Parathyroid adenoma (tissue), 2 donors: ENCODE measurements at regions not wholly inside any gene's neighbourhood (a gene's known extent, or its start where the extent isn't known, plus 50 kb on each side); places are given as distances from the start of the nearest gene placed in this dataset.

Experiments used
- H2AFZ ChIP-seq: fragments of 300-600 bp; sonication (generic); one replicate; pipeline ENCODE4 v1.7.0; 2017; ENCODE audit warnings: antibody characterized with exemption, mild to moderate bottlenecking
- H3K27ac ChIP-seq: fragments of 300-600 bp; sonication (generic); one replicate; pipeline ENCODE4 v1.7.0; 2017
- H3K27me3 ChIP-seq: fragments of 300-600 bp; sonication (generic); one replicate; pipeline ENCODE4 v1.7.0; 2017; ENCODE audit warnings: low read length; ENCODE audit not compliant: control insufficient read depth, insufficient read depth
- H3K36me3 ChIP-seq: fragments of 300-600 bp; sonication (generic); one replicate; pipeline ENCODE4 v1.7.0; 2017; ENCODE audit warnings: low read length; ENCODE audit not compliant: control insufficient read depth, insufficient read depth
- H3K4me1 ChIP-seq: fragments of 300-600 bp; sonication (generic); one replicate; pipeline ENCODE4 v1.7.0; 2017; ENCODE audit warnings: control low read depth
- H3K4me2 ChIP-seq: fragments of 300-600 bp; sonication (generic); one replicate; pipeline ENCODE4 v1.7.0; 2017; ENCODE audit warnings: low read length
- H3K4me3 ChIP-seq: fragments of 300-600 bp; sonication (generic); one replicate; pipeline ENCODE4 v1.7.0; 2017; ENCODE audit warnings: low read depth, low read length
- H3K79me2 ChIP-seq: fragments of 300-600 bp; sonication (generic); one replicate; pipeline ENCODE4 v1.7.0; 2017; ENCODE audit warnings: control low read depth
- H3K9ac ChIP-seq: fragments of 300-600 bp; sonication (generic); one replicate; pipeline ENCODE4 v1.7.0; 2017; ENCODE audit warnings: mild to moderate bottlenecking
- H3K9me3 ChIP-seq: fragments of 300-600 bp; sonication (generic); one replicate; pipeline ENCODE4 v1.7.0; 2017; ENCODE audit warnings: low read length; ENCODE audit not compliant: control insufficient read depth
- CTCF ChIP-seq: fragments of 300-600 bp; sonication (generic); IDR thresholded peaks from one replicate; pipeline ENCODE4 v1.7.0; 2017; ENCODE audit warnings: antibody characterized with exemption, mild to moderate bottlenecking
- donor health status: primary hyperparathyroidism.

- Histone ChIP-seq H2AFZ (no peak overlapping the region), H3K27me3 (peaks cover under 1% of the 10 kb centered on the region), H3K9me3 (no peaks in the 10 kb centered on the region), H3K79me2 (no peaks in the 10 kb centered on the region), H3K4me3 (no peak overlapping the region), H3K4me2 (no peak overlapping the region), H3K9ac (no peak overlapping the region), H3K4me1 (no peaks in the 10 kb centered on the region), H3K27ac (no peak overlapping the region), H3K36me3 (no peaks in the 10 kb centered on the region)
- TF ChIP-seq CTCF, result no peak
Observed at GRCh38 chr1:18553388-18553787, 72.7 kb downstream of the KLHDC7A start.

- no peak overlapping the region for H3K27ac ChIP-seq
- no peaks in the 10 kb centered on the region for H3K9me3 ChIP-seq
- no peaks in the 10 kb centered on the region for H3K4me1 ChIP-seq
- H3K79me2 ChIP-seq, result no peaks in the 10 kb centered on the region
- no peak overlapping the region for H3K9ac ChIP-seq
- no peak overlapping the region for H2AFZ ChIP-seq
- H3K27me3 ChIP-seq, result peaks cover 3% of the 10 kb centered on the region
- no peak overlapping the region for H3K4me2 ChIP-seq
- H3K36me3 ChIP-seq, result no peaks in the 10 kb centered on the region
- TF ChIP-seq CTCF, result no peak
- no peak overlapping the region for H3K4me3 ChIP-seq
Observed at GRCh38 chr1:18554099-18554498, 73.4 kb downstream of the KLHDC7A start.

- Histone ChIP-seq H3K4me1 (no peaks in the 10 kb centered on the region), H3K36me3 (no peaks in the 10 kb centered on the region), H3K4me3 (no peak overlapping the region), H3K27me3 (peaks cover 3% of the 10 kb centered on the region), H3K9me3 (no peaks in the 10 kb centered on the region), H2AFZ (no peak overlapping the region), H3K4me2 (no peak overlapping the region), H3K79me2 (no peaks in the 10 kb centered on the region), H3K27ac (no peak overlapping the region), H3K9ac (no peak overlapping the region)
- TF ChIP-seq CTCF, result no peak
Observed at GRCh38 chr1:18554597-18554996, 73.9 kb downstream of the KLHDC7A start.

- Histone ChIP-seq H3K4me2 (no peak overlapping the region), H3K27ac (no peak overlapping the region), H3K4me3 (no peak overlapping the region), H3K27me3 (peaks cover 3% of the 10 kb centered on the region), H3K9me3 (no peaks in the 10 kb centered on the region), H3K79me2 (no peaks in the 10 kb centered on the region), H3K4me1 (no peaks in the 10 kb centered on the region), H3K36me3 (no peaks in the 10 kb centered on the region), H2AFZ (no peak overlapping the region), H3K9ac (no peak overlapping the region)
- TF ChIP-seq CTCF, result no peak
Observed at GRCh38 chr1:18555036-18555435, 74.3 kb downstream of the KLHDC7A start.

- no peak overlapping the region for H3K4me3 ChIP-seq
- H3K27me3 ChIP-seq, result peaks cover 3% of the 10 kb centered on the region
- H2AFZ ChIP-seq, result no peak overlapping the region
- no peaks in the 10 kb centered on the region for H3K36me3 ChIP-seq
- no peak for TF ChIP-seq CTCF
- H3K79me2 ChIP-seq, result no peaks in the 10 kb centered on the region
- H3K27ac ChIP-seq, result no peak overlapping the region
- no peak overlapping the region for H3K9ac ChIP-seq
- H3K9me3 ChIP-seq, result no peaks in the 10 kb centered on the region
- no peaks in the 10 kb centered on the region for H3K4me1 ChIP-seq
- no peak overlapping the region for H3K4me2 ChIP-seq
Observed at GRCh38 chr1:18556364-18556763, 74.3 kb upstream of the PAX7 start.
